IMR-90 (cell line): ENCODE measurements at regions not wholly inside any gene's neighbourhood (a gene's known extent, or its start where the extent isn't known, plus 50 kb on each side); places are given as distances from the start of the nearest gene placed in this dataset.
A peak's percentile ranks its signal among the peaks of the same experiment; 100 is the strongest.

Experiments
- ATAC-seq: fragments of 200-7000 bp; cut with Tn5 transposase; 2 replicates; pipeline ENCODE4 v1.9.1; 2020; ENCODE audit warnings: low read depth, mild to moderate bottlenecking, moderate library complexity
- BruUV-seq: library from RNA; stranded (reverse); fragments of 400-500 nt; replicated peaks from 2 replicates; lab custom pipeline; 2021; lab: Mats Ljungman, UMichigan
- CTCF ChIA-PET: fragments of 300-600 bp; formaldehyde crosslinking; extraction: SDS; loops from one replicate; lab custom pipeline; 2021; ENCODE audit warnings: antibody characterized with exemption; lab: Yijun Ruan, JAX
- POLR2A ChIA-PET: fragments of 300-600 bp; sonication (Branson Sonifier 250); formaldehyde crosslinking; loops from one replicate; lab custom pipeline; 2022; ENCODE audit warnings: antibody characterized with exemption; ENCODE audit not compliant: unreplicated experiment; lab: Charles Lee
- DNase-seq: peaks from one replicate; pipeline ENCODE4 v3.0.0; 2013
- H2AFZ ChIP-seq: replicated peaks from 2 replicates; pipeline ENCODE3; 2013; ENCODE audit warnings: low read length, mild to moderate bottlenecking; ENCODE audit not compliant: poor library complexity
- H2AK5ac ChIP-seq: 2 replicates; pipeline ENCODE4 v1.6.1; 2013; ENCODE audit warnings: low read depth, low read length, inconsistent platforms
- H2AK9ac ChIP-seq: replicated peaks from 2 replicates; pipeline ENCODE3; 2013; ENCODE audit warnings: mild to moderate bottlenecking, low read depth, low read length, moderate library complexity; ENCODE audit not compliant: poor library complexity
- H2BK120ac ChIP-seq: 2 replicates; pipeline ENCODE4 v1.6.1; 2013; ENCODE audit warnings: low read depth, low read length, inconsistent platforms
- H2BK15ac ChIP-seq: 3 replicates; pipeline ENCODE4 v1.6.1; 2013; ENCODE audit warnings: low read depth, low read length, inconsistent platforms
- H2BK20ac ChIP-seq: 2 replicates; pipeline ENCODE4 v1.6.1; 2013; ENCODE audit warnings: low read depth, mild to moderate bottlenecking, inconsistent platforms, low read length, moderate library complexity
- H2BK5ac ChIP-seq: 2 replicates; pipeline ENCODE4 v1.6.1; 2013; ENCODE audit warnings: mild to moderate bottlenecking, low read depth, low read length, inconsistent platforms; ENCODE audit not compliant: poor library complexity, severe bottlenecking
- H3K14ac ChIP-seq: replicated peaks from 2 replicates; pipeline ENCODE4 v1.6.1; 2013; ENCODE audit warnings: low read depth, low read length, inconsistent platforms
- H3K18ac ChIP-seq: 2 replicates; pipeline ENCODE4 v1.6.1; 2013; ENCODE audit warnings: low read depth, low read length, control low read depth
- H3K23ac ChIP-seq: 2 replicates; pipeline ENCODE4 v1.6.1; 2013; ENCODE audit warnings: low read depth, low read length, inconsistent platforms
- H3K27ac ChIP-seq: 2 replicates; pipeline ENCODE4 v1.5.1; 2013; ENCODE audit warnings: mild to moderate bottlenecking, control low read depth, low read length; ENCODE audit not compliant: insufficient read depth
- H3K27me3 ChIP-seq: 2 replicates; pipeline ENCODE4 v1.6.1; 2013; ENCODE audit warnings: low read length; ENCODE audit not compliant: control insufficient read depth, insufficient read depth
- H3K36me3 ChIP-seq: 2 replicates; pipeline ENCODE4 v1.6.1; 2013; ENCODE audit warnings: low read length, mixed read lengths; ENCODE audit not compliant: control insufficient read depth, insufficient read depth
- H3K4ac ChIP-seq: 2 replicates; pipeline ENCODE4 v1.6.1; 2013; ENCODE audit warnings: low read depth, low read length, inconsistent platforms
- H3K4me1 ChIP-seq: 2 replicates; pipeline ENCODE4 v1.6.1; 2013; ENCODE audit warnings: low read length, mixed read lengths; ENCODE audit not compliant: control insufficient read depth, insufficient read depth
- H3K4me2 ChIP-seq: 2 replicates; pipeline ENCODE4 v1.6.1; 2013; ENCODE audit warnings: low read depth, mild to moderate bottlenecking, control low read depth, low read length, moderate library complexity
- H3K4me3 ChIP-seq: 2 replicates; pipeline ENCODE4 v1.5.1; 2013; ENCODE audit warnings: low read depth, mild to moderate bottlenecking, control low read depth, low read length, moderate library complexity; ENCODE audit not compliant: insufficient read depth
- H3K56ac ChIP-seq: 2 replicates; pipeline ENCODE4 v1.6.1; 2013; ENCODE audit warnings: low read length, inconsistent platforms; ENCODE audit not compliant: insufficient read depth; ENCODE audit errors: extremely low read depth
- H3K79me1 ChIP-seq, 2 experiments: 2 replicates each; pipeline ENCODE4 v1.6.1; 2013; ENCODE audit warnings: low read length in 2 of 2, inconsistent platforms in 1 of 2, low read depth in 1 of 2
- H3K9ac ChIP-seq: 2 replicates; pipeline ENCODE4 v1.6.1; 2013; ENCODE audit warnings: low read depth, low read length, control low read depth
- H3K9me1 ChIP-seq: 2 replicates; pipeline ENCODE4 v1.6.1; 2013; ENCODE audit warnings: low read length, inconsistent platforms; ENCODE audit not compliant: insufficient read depth
- H3K9me3 ChIP-seq: 2 replicates; pipeline ENCODE4 v1.6.1; 2013; ENCODE audit warnings: low read length; ENCODE audit not compliant: control insufficient read depth, insufficient read depth
- H4K20me1 ChIP-seq: 2 replicates; pipeline ENCODE4 v1.6.1; 2013; ENCODE audit warnings: low read length, inconsistent platforms; ENCODE audit not compliant: insufficient read depth
- H4K5ac ChIP-seq: 2 replicates; pipeline ENCODE4 v1.6.1; 2013; ENCODE audit warnings: mild to moderate bottlenecking, low read depth, low read length, control low read depth
- H4K8ac ChIP-seq, 2 experiments: 2 replicates each; pipeline ENCODE4 v1.6.1; 2013; ENCODE audit warnings: low read depth in 2 of 2, low read length in 2 of 2, control low read depth in 1 of 2, inconsistent platforms in 1 of 2
- H4K91ac ChIP-seq: 2 replicates; pipeline ENCODE4 v1.6.1; 2013; ENCODE audit warnings: low read depth, low read length, inconsistent platforms; ENCODE audit not compliant: insufficient read depth
- MXI1 ChIP-seq: IDR thresholded peaks from 2 replicates; pipeline ENCODE4 v1.6.1; 2012; ENCODE audit warnings: low read depth, mild to moderate bottlenecking, low read length, moderate library complexity, borderline replicate concordance
- WGBS, 2 experiments: methylation state at CpG; one replicate each; pipeline versions ENCODE4 v1.1.5 to v1.1.7; 2013; ENCODE audit warnings: missing lambda C conversion rate in 2 of 2; ENCODE audit not compliant: insufficient read length in 1 of 2; ENCODE audit errors: extremely low coverage in 2 of 2; 5-methylcytosine and 5-hydroxymethylcytosine counted together
- dilution Hi-C: fragments of 300-500 bp; cut with HindIII; formaldehyde crosslinking; loops from one replicate; pipeline ENCODE4 v1.14.3; 2018; ENCODE audit warnings: low sequenced_read_pairs; ENCODE audit not compliant: unreplicated experiment
- in situ Hi-C: fragments of 300-500 bp; cut with MboI; formaldehyde crosslinking; loops from 3 replicates; pipeline ENCODE4 v1.14.3; 2019; ENCODE audit warnings: low sequenced_read_pairs, inconsistent platforms, mixed read lengths
- intact Hi-C: fragments of 100-400 bp; cut with micrococcal nuclease; formaldehyde crosslinking; loops from 2 replicates; pipeline ENCODE4 v1.10.0; 2022

DNA sequence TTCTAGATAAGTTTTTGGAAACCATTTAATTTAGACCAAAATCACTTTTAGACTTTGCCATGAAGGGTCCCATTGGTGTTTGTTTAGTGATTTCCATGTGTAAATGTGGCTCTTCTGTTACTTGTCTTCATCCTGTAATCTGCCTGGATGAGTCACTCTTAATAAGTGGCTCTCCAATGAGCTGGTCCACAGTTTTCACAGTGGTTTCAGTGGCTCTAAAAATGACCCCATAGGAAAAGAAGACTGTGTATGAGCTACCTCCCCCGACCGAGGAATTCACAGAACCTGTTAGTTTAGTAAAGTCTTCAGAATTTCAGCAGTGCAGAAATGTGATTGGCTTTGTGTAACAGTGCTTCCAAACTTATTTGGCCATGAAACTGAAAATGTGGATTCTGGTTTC lies 492.0 kb upstream of the MARCKS start:
- Histone ChIP-seq H3K14ac (no peak overlapping the region), H4K5ac (peak overlapping the region; percentile 35; the same call in 1 of the 2 replicates), H3K9me3 (no peaks in the 10 kb centered on the region), H2BK5ac (peak overlapping the region; percentile 49), H3K36me3 (no peaks in the 10 kb centered on the region; the same call in 1 of the 2 replicates), H3K9ac (no peak overlapping the region), H3K23ac (no peak overlapping the region), H3K18ac (peak overlapping the region; percentile 75; the same call in 1 of the 2 replicates), H4K20me1 (no peaks in the 10 kb centered on the region), H2AFZ (no peak overlapping the region), H3K4ac (peak overlapping the region; percentile 12; the same call in 1 of the 2 replicates), H3K4me2 (no peak overlapping the region), H3K4me1 (peaks cover 21% of the 10 kb centered on the region), H3K4me3 (no peak overlapping the region), H3K9me1 (peaks cover 3% of the 10 kb centered on the region; the same call in 1 of the 2 replicates), H2BK120ac (peak overlapping the region; percentile 11; the same call in 1 of the 2 replicates), H2AK9ac (no peak overlapping the region), H4K91ac (no peak overlapping the region), H3K27ac (no peak overlapping the region), H3K79me1 (no peaks in the 10 kb centered on the region; a peak in 1 of 4 replicates), H2BK15ac (no peak overlapping the region), H2BK20ac (peak overlapping the region; percentile 65; the same call in 1 of the 2 replicates), H3K56ac (no peak overlapping the region), H3K27me3 (no peaks in the 10 kb centered on the region), H2AK5ac (no peak overlapping the region), H4K8ac (no peak overlapping the region; a peak in 1 of 4 replicates)
- POLR2A ChIA-PET = no interaction called here
- ATAC-seq (peak; percentile 27; the same call in 1 of the 2 replicates), DNase-seq (peak; percentile 62)
- no peak for TF ChIP-seq MXI1
- intact Hi-C loops (no loop called here), in situ Hi-C loops (no loop called here), dilution Hi-C loops (no loop called here)
- BruUV-seq = no TSS peak
- no CpG with 5 or more reads among the region's 2 CpGs for WGBS, 2 experiments
- CTCF ChIA-PET = interaction anchor here (1.1 kb wide), 1 partner anchor 11 kb away, joined by 4 read pairs; no protein-coding TSS in a partner anchor
